C4-2B (cell line): ENCODE measurements at regions not wholly inside any gene's neighbourhood (a gene's known extent, or its start where the extent isn't known, plus 50 kb on each side); places are given as distances from the start of the nearest gene placed in this dataset.

ENCODE experiments used
- H3K27ac ChIP-seq: fragments of 450-650 bp; 2 replicates; pipeline ENCODE4 v1.5.1; 2017
- ZFX ChIP-seq: fragments of 450-650 bp; IDR thresholded peaks from 2 replicates; pipeline ENCODE4 v1.6.1; 2017
- TF ChIP-seq, protein P1 (sequence below): fragments of 450-650 bp; conservative IDR thresholded peaks from 2 replicates; pipeline ENCODE4 v1.5.1; 2017; ENCODE audit warnings: mild to moderate bottlenecking

DNA sequence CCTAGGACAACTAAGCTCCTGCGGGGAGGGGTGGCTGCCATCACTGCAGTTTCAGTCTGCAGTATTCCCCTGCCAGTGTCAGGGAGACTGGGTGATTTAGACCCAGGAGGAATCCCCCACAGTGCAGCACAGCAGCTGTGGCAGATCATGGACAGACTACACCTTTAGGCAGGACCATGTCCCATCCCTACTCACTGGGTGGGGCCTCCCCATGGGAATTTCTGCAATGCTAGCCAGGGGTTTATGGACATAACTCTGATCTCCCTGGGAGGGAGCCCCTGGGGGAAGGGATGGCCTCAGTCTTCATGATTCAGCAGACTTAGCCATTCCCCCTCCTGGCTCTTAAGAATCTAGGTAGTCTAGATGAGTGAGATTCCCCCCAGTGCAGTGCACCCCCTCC lies 130.1 kb upstream of the STAC start:
- TF ChIP-seq, protein P1, sequence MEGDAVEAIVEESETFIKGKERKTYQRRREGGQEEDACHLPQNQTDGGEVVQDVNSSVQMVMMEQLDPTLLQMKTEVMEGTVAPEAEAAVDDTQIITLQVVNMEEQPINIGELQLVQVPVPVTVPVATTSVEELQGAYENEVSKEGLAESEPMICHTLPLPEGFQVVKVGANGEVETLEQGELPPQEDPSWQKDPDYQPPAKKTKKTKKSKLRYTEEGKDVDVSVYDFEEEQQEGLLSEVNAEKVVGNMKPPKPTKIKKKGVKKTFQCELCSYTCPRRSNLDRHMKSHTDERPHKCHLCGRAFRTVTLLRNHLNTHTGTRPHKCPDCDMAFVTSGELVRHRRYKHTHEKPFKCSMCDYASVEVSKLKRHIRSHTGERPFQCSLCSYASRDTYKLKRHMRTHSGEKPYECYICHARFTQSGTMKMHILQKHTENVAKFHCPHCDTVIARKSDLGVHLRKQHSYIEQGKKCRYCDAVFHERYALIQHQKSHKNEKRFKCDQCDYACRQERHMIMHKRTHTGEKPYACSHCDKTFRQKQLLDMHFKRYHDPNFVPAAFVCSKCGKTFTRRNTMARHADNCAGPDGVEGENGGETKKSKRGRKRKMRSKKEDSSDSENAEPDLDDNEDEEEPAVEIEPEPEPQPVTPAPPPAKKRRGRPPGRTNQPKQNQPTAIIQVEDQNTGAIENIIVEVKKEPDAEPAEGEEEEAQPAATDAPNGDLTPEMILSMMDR: no peak
- no peak for TF ChIP-seq ZFX
- H3K27ac ChIP-seq: no peak overlapping the region

DNA sequence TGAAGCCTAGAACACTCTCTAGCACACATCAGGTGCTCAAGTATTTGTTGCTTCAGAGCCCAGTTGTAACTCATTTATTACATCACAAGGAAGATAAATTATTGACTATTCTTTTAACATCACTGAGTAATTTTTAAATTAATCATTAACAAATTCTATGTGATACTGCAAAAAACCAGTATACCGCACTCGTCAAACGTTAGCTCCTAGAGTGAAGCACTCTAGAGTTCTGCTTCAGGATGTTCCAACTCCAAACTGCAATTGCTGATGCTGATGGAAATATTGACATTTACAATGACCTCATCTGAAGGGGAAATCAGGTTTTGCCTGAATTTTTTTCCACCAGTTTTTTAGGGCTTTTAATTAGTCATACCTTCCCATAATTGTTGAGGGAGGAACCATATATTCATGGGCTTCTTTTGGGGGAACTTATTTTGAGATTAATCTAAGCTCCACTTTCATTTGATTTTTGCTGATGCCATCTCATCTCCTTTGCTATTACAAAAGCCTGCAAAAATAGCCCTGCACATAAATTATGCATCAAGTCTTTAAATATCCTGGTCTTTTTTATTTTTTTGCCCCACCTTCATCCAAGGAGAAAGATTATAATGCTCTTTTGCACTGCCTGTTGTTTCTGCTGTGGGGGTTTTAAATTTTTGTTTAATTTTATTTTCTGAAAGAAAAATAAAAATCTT lies 123.0 kb upstream of the STAC start:
- TF ChIP-seq, protein P1: no peak
- no peak for TF ChIP-seq ZFX
- no peak overlapping the region for H3K27ac ChIP-seq

DNA sequence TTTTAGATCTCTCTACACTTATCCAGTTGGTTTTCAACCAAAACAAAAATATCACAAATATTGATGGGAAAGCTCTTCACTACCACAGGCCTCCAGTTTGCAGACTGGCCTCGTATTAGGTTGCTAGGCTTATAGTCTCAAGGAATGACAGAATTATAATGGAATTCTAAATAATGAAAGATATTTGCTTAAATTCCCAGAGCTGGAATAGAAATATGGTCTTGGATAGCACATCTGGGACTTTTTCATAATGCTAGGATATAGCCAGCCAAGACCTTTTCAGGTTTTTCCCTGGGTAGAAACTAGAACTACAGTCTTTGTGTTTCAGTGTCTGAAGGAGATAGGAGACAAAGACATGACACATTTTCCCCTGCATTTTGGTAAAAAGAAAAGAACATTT lies 121.9 kb upstream of the STAC start:
- H3K27ac ChIP-seq: no peak overlapping the region
- TF ChIP-seq ZFX: no peak
- TF ChIP-seq, protein P1: no peak

DNA sequence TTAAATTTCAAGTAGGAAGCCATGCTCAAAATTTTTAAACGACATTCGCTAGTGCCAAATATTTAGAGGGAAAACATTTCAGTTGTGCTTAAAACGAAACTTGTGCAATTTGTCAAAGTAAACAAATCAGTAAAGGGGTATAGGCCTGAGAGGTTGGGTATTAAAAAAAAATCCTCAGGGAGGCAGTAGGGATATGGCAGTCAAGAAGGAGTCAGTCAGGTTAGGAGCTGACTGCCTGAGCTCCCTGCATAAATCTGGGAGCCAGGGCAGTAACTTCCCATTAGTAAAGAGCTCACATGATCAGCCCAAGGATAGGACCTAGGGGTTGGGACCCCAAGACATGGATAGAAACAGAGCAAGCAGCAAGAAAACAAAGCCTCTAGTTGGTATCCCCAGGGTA lies 120.7 kb upstream of the STAC start:
- no peak overlapping the region for H3K27ac ChIP-seq
- TF ChIP-seq ZFX: no peak
- TF ChIP-seq, protein P1: no peak

DNA sequence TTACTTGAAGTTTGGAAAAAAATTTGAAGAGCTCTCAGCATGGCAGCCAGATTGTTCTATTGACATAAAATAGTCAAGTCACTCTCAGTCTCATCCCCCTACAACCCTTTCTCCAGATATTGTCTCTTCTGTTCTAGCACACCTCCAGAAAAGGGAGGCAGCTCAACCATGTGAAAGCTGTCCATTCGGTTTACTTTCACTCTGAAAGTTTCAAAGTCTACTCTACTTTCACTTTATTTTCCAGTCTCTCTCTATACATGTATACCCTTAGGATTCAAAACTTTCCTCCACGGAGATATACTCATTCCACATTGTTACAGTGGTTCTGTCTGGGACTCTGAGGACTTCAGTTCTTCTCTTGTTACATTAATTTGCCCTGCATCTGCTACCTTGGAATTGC lies 111.0 kb upstream of the STAC start:
- no peak overlapping the region for H3K27ac ChIP-seq
- no peak for TF ChIP-seq ZFX

DNA sequence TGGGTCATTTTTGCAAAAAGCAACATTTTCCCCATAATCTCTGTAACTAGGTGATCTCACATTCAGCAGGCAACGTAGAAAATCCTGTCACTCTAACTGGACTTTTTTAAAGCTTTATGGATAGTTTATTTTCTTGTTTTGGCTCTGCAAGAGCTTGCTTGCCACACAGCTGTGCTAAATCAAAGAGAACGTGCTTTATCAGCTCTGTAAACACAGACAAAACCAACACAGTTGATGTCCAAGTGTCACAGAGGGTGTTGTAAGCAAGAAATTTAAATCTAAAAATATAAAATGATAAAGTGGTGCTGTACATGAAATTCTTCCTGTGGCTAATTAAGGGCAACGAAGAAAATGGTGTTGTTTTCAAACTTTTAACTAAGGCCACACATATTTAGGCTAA lies 97.5 kb upstream of the STAC start:
- TF ChIP-seq, protein P1: no peak
- TF ChIP-seq ZFX: no peak
- no peak overlapping the region for H3K27ac ChIP-seq

DNA sequence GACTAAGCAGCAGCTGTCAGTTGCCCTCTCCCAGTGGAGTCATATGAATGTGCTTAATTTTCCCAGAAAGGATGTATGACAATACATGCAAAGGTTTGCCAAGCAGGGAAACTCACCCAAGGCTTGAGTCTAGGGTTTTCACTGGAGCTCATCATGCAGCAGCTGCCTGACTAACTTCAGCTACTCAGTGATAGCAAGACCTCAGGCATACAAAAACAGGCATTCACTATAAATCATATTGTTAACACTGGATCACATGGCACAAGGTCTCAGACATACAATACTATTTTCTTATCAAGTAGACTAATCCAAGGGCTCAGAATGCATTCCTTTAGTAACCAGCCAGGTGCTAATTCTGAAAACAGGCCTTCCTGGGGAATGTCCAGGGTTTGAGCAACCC lies 85.0 kb upstream of the STAC start:
- no peak overlapping the region for H3K27ac ChIP-seq
- no peak for TF ChIP-seq ZFX
- TF ChIP-seq, protein P1: no peak

DNA sequence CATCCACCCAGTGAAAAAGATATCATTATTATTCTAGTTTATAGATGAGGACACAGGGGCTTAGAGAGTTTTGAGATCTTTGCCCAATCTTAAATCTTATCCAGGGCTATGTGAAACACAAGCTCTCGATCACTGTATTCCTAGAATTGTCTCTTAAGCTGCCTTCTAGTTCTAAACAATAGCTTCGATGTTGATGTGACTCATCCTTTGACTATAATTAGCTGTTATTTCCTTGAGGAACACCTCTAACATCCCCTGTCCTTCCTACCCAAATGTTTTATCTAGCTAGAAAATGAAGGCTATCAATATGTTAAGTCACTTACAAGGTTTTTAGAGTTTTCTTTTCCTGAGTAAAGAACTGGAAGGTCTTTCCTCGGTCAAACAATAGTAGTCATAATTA lies 83.1 kb upstream of the STAC start:
- TF ChIP-seq ZFX: no peak
- TF ChIP-seq, protein P1: no peak
- H3K27ac ChIP-seq: no peak overlapping the region
